Suprapubic skin (tissue), 4 donors: ENCODE measurements at regions not wholly inside any gene's neighbourhood (a gene's known extent, or its start where the extent isn't known, plus 50 kb on each side); places are given as distances from the start of the nearest gene placed in this dataset.

Source experiments
- DNase-seq, 2 donors: peaks; one replicate each; pipeline ENCODE4 v3.0.0-alpha.2; 2019; ENCODE audit warnings: low spot score in 2 of 2
- H3K27ac ChIP-seq: fragments of 200-600 bp; sonication (generic); one replicate; pipeline ENCODE4 v1.5.1; 2019
- H3K27me3 ChIP-seq: fragments of 200-600 bp; sonication (generic); one replicate; pipeline ENCODE4 v1.5.1; 2019
- H3K36me3 ChIP-seq: fragments of 200-600 bp; sonication (generic); one replicate; pipeline ENCODE4 v1.5.1; 2019
- H3K4me1 ChIP-seq: fragments of 200-600 bp; sonication (generic); one replicate; pipeline ENCODE4 v1.5.1; 2019
- H3K4me3 ChIP-seq: fragments of 200-600 bp; sonication (generic); one replicate; pipeline ENCODE4 v1.5.1; 2019; ENCODE audit warnings: mild to moderate bottlenecking
- H3K9me3 ChIP-seq: fragments of 200-600 bp; sonication (generic); one replicate; pipeline ENCODE4 v1.5.1; 2019
- CTCF ChIP-seq, 2 donors: fragments of 200-600 bp in 1 of 2; fragments of 450-650 bp in 1 of 2; sonication (generic) in 1 of 2; IDR thresholded peaks; one replicate each; pipeline ENCODE4 v1.5.1; 2016 to 2019; ENCODE audit warnings: antibody characterized with exemption in 2 of 2, mild to moderate bottlenecking in 1 of 2, moderate library complexity in 1 of 2
- EP300 ChIP-seq: sonication (generic); formaldehyde crosslinking; IDR thresholded peaks from one replicate; pipeline ENCODE4 v1.6.1; 2017; ENCODE audit warnings: antibody characterized with exemption
- POLR2A ChIP-seq, 2 donors: fragments of 450-650 bp; IDR thresholded peaks; one replicate each; pipeline ENCODE4 v1.6.1; 2017; ENCODE audit warnings: antibody characterized with exemption in 2 of 2, mild to moderate bottlenecking in 2 of 2, moderate library complexity in 2 of 2
- POLR2AphosphoS5 ChIP-seq, 3 donors: sonication (generic); formaldehyde crosslinking; IDR thresholded peaks; one replicate each; pipeline ENCODE4 v1.6.1; 2017; ENCODE audit warnings: antibody characterized with exemption in 3 of 3
- WGBS: methylation state at CpG from one replicate; pipeline ENCODE4 v1.1.5; 2018; 5-methylcytosine and 5-hydroxymethylcytosine counted together

GRCh38 chr2:105950521-105951383 is 206.0 kb downstream of the NCK2 start:
- no peaks in the 10 kb centered on the region for H3K9me3 ChIP-seq
- no peak overlapping the region for H3K27ac ChIP-seq
- no peaks in the 10 kb centered on the region for H3K27me3 ChIP-seq
- H3K36me3 ChIP-seq: no peaks in the 10 kb centered on the region
- 80% methylated on average over 10 of the region's 10 CpGs for WGBS
- no peak for DNase-seq
- H3K4me3 ChIP-seq: no peak overlapping the region
- no peaks in the 10 kb centered on the region for H3K4me1 ChIP-seq
- no peak for TF ChIP-seq POLR2A (IDR thresholded peaks at IDR 0.05)
- no peak for TF ChIP-seq EP300
- TF ChIP-seq POLR2AphosphoS5 (IDR thresholded peaks at IDR 0.05): no peak
- TF ChIP-seq CTCF (IDR thresholded peaks at IDR 0.05): no peak

GRCh38 chr2:105943977-105944376 is 199.3 kb downstream of the NCK2 start:
- WGBS: 90% methylated on average over 20 of the region's 20 CpGs
- Histone ChIP-seq H3K36me3 (no peaks in the 10 kb centered on the region), H3K4me1 (no peaks in the 10 kb centered on the region), H3K4me3 (no peak overlapping the region), H3K27me3 (no peaks in the 10 kb centered on the region), H3K9me3 (no peaks in the 10 kb centered on the region), H3K27ac (no peak overlapping the region)
- DNase-seq: no peak
- TF ChIP-seq POLR2AphosphoS5 (IDR thresholded peaks at IDR 0.05): no peak
